ENCODE measurements at regions not wholly inside any gene's neighbourhood (a gene's known extent, or its start where the extent isn't known, plus 50 kb on each side); places are given as distances from the start of the nearest gene placed in this dataset.

GRCh38 chr6:21780141-21780540, 186.6 kb downstream of the SOX4 start:
- no peak for TF ChIP-seq CTCF (IDR thresholded peaks at IDR 0.05)
- TF ChIP-seq RFX5 (IDR thresholded peaks at IDR 0.05; ENCODE audit: low read length): no peak
- TF ChIP-seq GABPA (IDR thresholded peaks at IDR 0.05; ENCODE audit: low read depth): no peak
- TF ChIP-seq NRF1 (IDR thresholded peaks at IDR 0.05; ENCODE audit: low read depth, low read length): no peak
